ENCODE measurements at regions not wholly inside any gene's neighbourhood (a gene's known extent, or its start where the extent isn't known, plus 50 kb on each side); places are given as distances from the start of the nearest gene placed in this dataset.

- no peak for DNase-seq
Observed at GRCh38 chr1:61627365-61627764, 97.6 kb downstream of the TM2D1 start.

- DNase-seq = no peak
Observed at GRCh38 chr1:61626816-61627215, 98.1 kb downstream of the TM2D1 start.

- DNase-seq = no peak
Observed at GRCh38 chr1:61623852-61624251, 101.1 kb downstream of the TM2D1 start.

- DNase-seq = no peak
Observed at GRCh38 chr1:61620536-61620935, 104.4 kb downstream of the TM2D1 start.

- DNase-seq = no peak
Observed at GRCh38 chr1:61618755-61619154, 106.2 kb downstream of the TM2D1 start.

GRCh38 chr1:61618193-61618592 is 106.7 kb downstream of the TM2D1 start:
- DNase-seq = no peak

- DNase-seq = no peak
Observed at GRCh38 chr1:61616830-61617229, 108.1 kb downstream of the TM2D1 start.

GRCh38 chr1:61612602-61613001 is 112.3 kb downstream of the TM2D1 start:
- no peak for DNase-seq

- no peak for DNase-seq
Observed at GRCh38 chr1:61609040-61609439, 115.9 kb downstream of the TM2D1 start.

- DNase-seq = no peak
Observed at GRCh38 chr1:61607448-61607847, 117.5 kb downstream of the TM2D1 start.

- no peak for DNase-seq
Observed at GRCh38 chr1:61606448-61607312, 118.3 kb downstream of the TM2D1 start.

GRCh38 chr1:61605607-61606321 is 119.2 kb downstream of the TM2D1 start:
- DNase-seq = no peak

GRCh38 chr1:61604684-61605083 is 120.3 kb downstream of the TM2D1 start:
- no peak for DNase-seq

- no peak for DNase-seq
Observed at GRCh38 chr1:61604261-61604660, 120.7 kb downstream of the TM2D1 start.

- DNase-seq = no peak
Observed at GRCh38 chr1:61602663-61603062, 122.3 kb downstream of the TM2D1 start.

GRCh38 chr1:61597601-61598000 is 127.3 kb downstream of the TM2D1 start:
- no peak for DNase-seq

GRCh38 chr1:61593331-61593730 is 131.6 kb downstream of the TM2D1 start:
- no peak for DNase-seq

- no peak for DNase-seq
Observed at GRCh38 chr1:61591351-61591750, 133.6 kb downstream of the TM2D1 start.

GRCh38 chr1:61588736-61589672 is 135.9 kb downstream of the TM2D1 start:
- DNase-seq = peak in 3 of 5 experiments; percentile 7 to 59 (median 39)

GRCh38 chr1:61585714-61586113 is 139.2 kb downstream of the TM2D1 start:
- no peak for DNase-seq

- no peak for DNase-seq
Observed at GRCh38 chr1:61583703-61584102, 141.2 kb downstream of the TM2D1 start.

- no peak for DNase-seq
Observed at GRCh38 chr1:61581251-61581650, 143.7 kb downstream of the TM2D1 start.

GRCh38 chr1:61580417-61580816 is 144.5 kb downstream of the TM2D1 start:
- no peak for DNase-seq
